GM19025 (cell line): ENCODE measurements at regions not wholly inside any gene's neighbourhood (a gene's known extent, or its start where the extent isn't known, plus 50 kb on each side); places are given as distances from the start of the nearest gene placed in this dataset.

Source experiments
- ATAC-seq: cut with Tn5 transposase; IDR thresholded peaks from one replicate; pipeline ENCODE4 v1.9.1; 2021; ENCODE audit warnings: mild to moderate bottlenecking, low read depth, moderate library complexity; ENCODE audit not compliant: unreplicated experiment

- no peak for ATAC-seq
These were observed 100.7 kb upstream of the THY1 start for GRCh38 chr11:119523539-119524157.

GRCh38 chr11:119522609-119523008 is 99.6 kb upstream of the THY1 start:
- ATAC-seq = no peak

DNA sequence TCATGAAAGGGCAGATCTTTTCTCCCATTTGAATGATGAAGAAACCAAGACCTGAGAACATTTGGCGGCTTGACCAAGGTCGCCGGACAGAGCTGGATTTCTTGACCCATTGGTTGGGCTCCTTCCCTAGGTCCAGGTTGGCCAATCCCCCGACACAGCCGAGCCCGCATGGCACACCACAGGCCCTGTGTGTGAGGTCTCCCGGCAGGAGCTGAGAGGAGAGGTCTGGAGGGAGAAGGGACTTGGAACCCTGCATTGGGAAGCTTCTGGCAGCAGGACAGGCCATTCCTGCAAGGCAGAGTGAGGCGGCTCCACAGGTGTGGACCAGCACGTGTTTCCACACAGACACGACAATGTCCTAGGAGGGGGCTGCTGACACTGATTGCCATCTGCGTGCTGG is 98.6 kb upstream of the THY1 start:
- no peak for ATAC-seq

GRCh38 chr11:119520966-119521365 is 98.0 kb upstream of the THY1 start:
- ATAC-seq = no peak

GRCh38 chr11:119520400-119520799 is 97.4 kb upstream of the THY1 start:
- no peak for ATAC-seq

DNA sequence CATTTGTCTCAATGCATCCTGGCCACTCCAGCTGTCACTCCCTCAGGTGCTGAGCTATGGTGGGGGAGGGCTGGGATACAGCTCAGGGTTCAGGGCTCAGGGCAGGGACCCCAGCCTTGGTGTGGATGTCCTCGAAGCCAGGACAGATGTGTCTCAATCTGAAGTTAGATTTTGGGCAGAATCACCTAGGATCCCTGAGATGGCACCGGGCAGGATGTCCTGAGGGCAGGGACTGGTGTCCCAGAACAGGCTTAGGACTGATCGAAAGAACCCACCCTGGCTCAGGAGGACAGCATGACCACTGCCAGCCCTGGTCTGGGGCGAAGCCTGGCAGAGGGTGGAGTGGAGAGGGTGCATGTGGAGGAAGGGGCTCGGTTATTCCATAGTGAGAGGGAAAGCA is 96.8 kb upstream of the THY1 start:
- ATAC-seq = no peak

DNA sequence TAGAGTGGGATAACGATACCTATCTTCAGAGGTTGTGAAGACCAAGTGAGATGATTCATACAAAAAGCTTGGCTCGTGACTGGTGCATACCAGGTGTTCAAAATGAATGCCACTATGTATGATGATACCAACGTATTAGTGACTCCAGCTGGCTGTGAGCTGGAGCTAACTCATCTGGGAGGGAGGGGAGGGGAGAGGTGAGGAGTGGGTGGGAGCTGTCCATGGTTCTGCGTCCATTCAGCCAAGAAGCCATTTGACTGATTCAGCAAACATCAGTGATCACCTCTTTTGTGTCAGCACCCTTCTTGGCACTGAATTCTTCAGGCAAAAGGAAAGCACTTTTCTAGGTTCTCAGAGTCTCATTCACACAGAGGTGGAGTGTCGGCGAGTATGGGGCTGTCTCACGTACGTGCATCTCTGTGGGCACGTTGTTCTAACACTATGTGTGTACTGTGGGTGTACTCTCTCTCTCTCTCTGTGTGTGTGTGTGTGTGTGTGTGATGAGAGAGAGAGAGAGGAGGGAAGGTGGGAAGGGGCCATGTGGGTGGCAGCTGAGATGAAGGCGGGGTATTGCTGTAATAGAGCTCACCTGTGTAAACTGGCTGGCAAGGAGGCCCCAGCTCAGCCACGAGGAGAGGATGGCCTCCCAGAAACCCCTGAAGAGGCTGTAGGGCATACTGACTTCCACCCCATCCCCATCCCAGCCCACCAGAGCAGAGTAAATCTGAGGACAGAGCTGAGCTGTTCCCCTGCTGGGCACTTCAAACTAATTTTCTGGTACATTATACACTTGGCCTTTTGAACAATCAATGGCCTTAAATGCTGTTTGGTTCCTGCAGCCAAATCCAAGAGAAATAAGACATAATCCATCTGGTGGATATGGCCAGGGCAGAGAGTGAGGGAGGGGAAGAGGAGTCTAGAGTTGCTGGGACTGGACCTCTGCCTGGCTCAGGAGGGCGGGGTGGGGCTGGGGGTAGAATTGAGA is 96.1 kb upstream of the THY1 start:
- no peak for ATAC-seq

GRCh38 chr11:119515771-119516400 is 92.9 kb upstream of the THY1 start:
- no peak for ATAC-seq

- no peak for ATAC-seq
These were observed 90.8 kb upstream of the THY1 start for GRCh38 chr11:119513806-119514170.

DNA sequence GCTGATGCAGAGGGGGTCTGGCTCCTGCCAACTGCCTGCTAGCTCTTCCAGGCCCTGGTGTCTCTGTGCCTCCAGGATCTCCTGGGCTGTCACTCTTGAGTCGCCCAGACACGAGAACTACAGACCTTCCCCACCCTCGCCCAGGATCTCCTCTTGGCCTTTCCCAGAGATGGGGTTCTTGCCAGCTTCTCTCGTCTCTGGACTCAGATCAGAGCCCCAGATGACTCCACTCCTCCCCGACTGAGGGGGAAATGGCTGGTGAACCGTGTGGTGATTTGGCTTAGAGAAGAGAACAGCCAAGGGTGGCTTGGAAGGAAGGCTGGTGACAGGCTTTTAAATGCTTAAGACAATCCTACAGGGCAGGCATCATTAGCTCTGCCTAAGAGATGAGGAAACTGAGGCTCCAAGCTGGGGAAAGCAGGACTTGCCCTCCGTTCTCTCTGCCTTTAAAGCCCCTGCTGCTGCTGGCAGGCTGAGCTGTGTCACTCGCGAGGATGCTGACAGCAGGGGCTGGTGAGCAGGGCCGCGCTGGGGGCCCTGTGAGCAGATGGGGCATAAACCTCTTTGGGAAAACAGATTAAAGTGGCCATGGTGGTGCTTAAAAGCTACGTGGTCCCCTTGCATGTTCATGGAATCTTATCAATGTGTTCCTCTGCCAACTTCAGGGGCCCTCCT is 90.3 kb upstream of the THY1 start:
- ATAC-seq = no peak

DNA sequence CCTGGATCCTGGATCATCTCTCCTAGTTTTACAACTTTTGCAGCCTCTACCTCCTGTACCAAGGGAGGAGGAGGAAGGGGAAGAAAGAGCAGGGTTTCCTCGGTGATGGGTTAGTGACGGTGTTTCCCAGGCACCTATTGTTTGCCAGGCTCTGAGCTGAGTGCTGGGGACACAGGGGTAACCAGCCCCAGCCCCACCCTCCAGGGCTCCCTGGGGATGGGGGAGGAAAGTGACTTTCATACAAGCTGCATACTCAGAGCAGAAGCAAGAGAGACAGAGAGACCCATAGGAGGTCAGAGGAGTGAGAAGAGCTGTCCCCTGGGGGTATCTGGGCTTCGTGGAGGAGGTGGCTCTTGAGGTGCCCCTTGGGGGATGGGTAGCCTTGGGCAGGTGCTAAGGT is 89.4 kb upstream of the THY1 start:
- peak; percentile 54 for ATAC-seq

DNA sequence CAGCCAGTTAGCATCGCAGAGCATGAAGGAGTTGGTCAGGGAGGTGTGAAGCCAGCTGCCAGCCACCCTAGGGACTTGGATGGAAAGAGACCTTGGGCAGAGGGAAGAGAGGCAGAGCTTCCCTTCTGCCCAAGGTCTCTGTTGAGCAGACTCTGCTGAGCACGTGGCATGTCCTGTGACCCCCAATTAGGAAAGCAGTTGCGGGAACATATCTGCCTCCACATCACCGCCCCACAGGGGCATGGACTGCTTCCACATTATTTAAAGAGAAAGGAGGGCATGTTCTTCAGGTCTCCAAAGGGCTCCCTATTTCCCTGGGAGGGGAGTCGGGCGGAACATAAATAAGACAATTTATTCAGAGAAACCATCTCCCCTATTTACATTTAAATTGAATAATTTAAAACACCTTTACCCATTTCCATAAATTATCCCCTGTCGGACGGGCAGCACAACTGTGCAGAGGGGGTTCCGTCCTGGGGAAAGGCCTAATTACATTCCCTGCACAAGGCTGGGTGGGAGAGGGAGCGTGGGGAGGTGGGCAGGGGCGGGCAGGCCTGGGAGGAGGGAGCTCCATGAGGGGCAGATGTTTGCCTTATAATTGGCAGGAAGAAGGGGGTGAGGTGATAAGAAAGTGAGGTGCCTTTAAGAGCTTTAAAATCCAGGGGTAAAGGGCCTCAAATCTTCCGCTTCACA is 88.8 kb upstream of the THY1 start:
- no peak for ATAC-seq

GRCh38 chr11:119509969-119510401 is 87.0 kb upstream of the THY1 start:
- peak; percentile 71 for ATAC-seq

GRCh38 chr11:119509282-119509841 is 86.4 kb upstream of the THY1 start:
- ATAC-seq = no peak

DNA sequence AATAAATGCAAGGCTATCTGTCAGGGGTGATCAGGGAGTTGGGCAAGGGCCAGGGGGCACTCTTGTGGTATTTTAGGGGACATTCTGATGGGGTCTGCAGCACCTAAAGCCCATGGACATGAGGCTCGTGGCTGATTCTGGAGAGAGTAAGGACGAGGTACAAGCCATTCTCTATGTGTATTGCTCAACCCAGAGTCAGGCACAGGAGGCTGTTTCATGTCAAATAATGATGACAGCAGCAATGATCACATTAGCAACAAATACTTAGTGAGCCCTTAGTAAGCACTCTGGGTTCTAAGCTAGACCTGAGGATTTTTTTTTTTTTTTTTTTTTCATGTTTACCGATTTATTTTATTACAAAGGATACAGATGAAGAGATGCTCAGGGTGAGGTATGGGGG is 83.5 kb upstream of the THY1 start:
- no peak for ATAC-seq

DNA sequence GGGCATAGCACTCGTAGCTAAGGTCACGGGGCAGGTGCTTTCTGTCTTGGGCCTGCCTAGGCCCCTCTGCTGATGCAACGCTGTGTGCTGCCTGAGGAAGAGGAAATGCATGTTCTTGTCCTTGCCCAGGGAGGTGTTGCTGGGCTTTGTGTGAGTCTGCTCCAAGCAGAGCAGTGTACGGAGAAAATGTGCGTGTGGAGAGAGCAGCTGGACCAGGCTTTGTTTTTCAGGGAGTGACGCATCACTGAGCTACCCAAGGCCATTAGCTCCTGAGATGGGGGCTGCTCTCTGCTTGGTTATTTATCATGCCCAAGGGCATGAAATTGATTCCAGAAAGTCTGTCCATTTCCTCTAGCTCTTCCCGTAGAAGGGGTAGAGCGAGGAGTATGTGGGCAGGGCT is 82.9 kb upstream of the THY1 start:
- no peak for ATAC-seq

GRCh38 chr11:119505071-119505470 is 82.1 kb upstream of the THY1 start:
- ATAC-seq = no peak

GRCh38 chr11:119504371-119504770 is 81.4 kb upstream of the THY1 start:
- no peak for ATAC-seq

DNA sequence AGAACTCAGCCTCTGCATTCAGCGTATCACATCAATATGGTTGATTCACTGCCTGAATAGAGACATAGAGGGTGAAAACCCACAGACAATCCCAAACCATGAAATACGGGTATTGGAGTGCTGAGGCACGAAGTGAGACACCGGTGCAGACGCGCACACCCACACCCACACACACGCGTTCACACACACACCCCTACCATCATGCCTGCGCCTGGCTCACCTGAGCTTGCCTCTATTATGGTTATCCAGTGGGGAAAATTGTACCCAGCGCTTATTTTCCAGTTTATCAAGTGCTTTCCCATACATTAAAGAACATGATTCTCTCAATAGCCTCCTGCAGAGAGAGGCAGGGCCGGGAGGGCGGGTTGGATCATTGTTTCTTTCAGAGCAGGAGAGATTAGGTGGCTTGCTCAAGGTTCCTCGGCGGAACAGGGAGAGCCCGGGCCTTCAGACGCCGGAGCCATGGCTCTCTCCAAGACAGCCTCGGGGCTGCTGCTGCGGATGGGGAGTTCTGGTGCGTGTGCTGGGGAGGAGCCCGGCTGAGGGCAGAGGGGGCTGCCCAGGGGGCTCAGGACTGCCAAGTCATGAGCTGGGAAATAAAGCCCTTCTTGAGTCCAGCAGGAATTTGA is 78.9 kb upstream of the THY1 start:
- ATAC-seq = no peak

DNA sequence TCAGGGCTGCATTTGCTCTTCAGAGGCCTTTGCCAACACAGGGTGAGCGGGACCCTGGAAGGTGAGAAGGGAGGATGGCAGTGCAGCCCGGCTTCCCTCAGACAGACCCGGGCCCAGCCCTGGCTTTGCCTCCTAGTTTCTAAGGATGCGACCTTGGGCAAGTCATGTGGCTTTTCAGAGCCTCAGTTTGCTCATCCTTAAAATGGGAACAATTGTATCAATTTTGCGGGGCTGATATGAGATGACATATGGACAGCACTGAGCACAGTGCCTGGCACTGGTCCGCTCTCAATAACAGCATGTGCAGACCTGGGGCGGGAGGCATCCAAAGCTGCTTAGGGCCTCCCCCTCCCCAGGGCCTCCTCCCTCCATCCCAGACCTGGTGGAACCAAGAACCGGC is 74.7 kb upstream of the THY1 start:
- ATAC-seq = no peak
